Uterus (tissue), 2 donors: ENCODE measurements at regions not wholly inside any gene's neighbourhood (a gene's known extent, or its start where the extent isn't known, plus 50 kb on each side); places are given as distances from the start of the nearest gene placed in this dataset.

Source experiments
- CTCF ChIP-seq, 4 experiments: fragments of 200-600 bp in 2 of 4; fragments of 450-650 bp in 2 of 4; sonication (generic) in 2 of 4; IDR thresholded peaks; one replicate each; pipeline ENCODE4 v1.5.1; 2016 to 2019; ENCODE audit warnings: antibody characterized with exemption in 4 of 4, mild to moderate bottlenecking in 2 of 4, moderate library complexity in 1 of 4
- POLR2A ChIP-seq, 2 donors: fragments of 450-650 bp; IDR thresholded peaks; one replicate each; pipeline ENCODE4 v1.6.1; 2016; ENCODE audit warnings: antibody characterized with exemption in 2 of 2, mild to moderate bottlenecking in 1 of 2, moderate library complexity in 1 of 2

- TF ChIP-seq CTCF (IDR thresholded peaks at IDR 0.05) (no peak), POLR2A (IDR thresholded peaks at IDR 0.05) (no peak)
Observed at GRCh38 chr9:91034521-91034920, 232.9 kb downstream of the SYK start.
